Activated naive CD4-positive, alpha-beta T cell treated with anti-CD3 and anti-CD28 coated beads, Interleukin-2, amount 50 U/mL, for 24 hours (primary cell): ENCODE measurements at regions not wholly inside any gene's neighbourhood (a gene's known extent, or its start where the extent isn't known, plus 50 kb on each side); places are given as distances from the start of the nearest gene placed in this dataset.
A peak's percentile ranks its signal among the peaks of the same experiment; 100 is the strongest.

Source experiments
- H3K27ac Mint-ChIP-seq: one replicate; pipeline ENCODE4 v1.8.0; 2021; ENCODE audit warnings: mild to moderate bottlenecking, mixed read lengths
- H3K27me3 Mint-ChIP-seq: one replicate; pipeline ENCODE4 v1.8.0; 2021; ENCODE audit warnings: mixed read lengths
- H3K36me3 Mint-ChIP-seq: one replicate; pipeline ENCODE4 v1.8.0; 2021; ENCODE audit warnings: mixed read lengths
- H3K4me1 Mint-ChIP-seq: one replicate; pipeline ENCODE4 v1.8.0; 2021; ENCODE audit warnings: mixed read lengths
- H3K4me3 Mint-ChIP-seq: one replicate; pipeline ENCODE4 v1.8.0; 2021; ENCODE audit warnings: mild to moderate bottlenecking, mixed read lengths
- H3K9me3 Mint-ChIP-seq: one replicate; pipeline ENCODE4 v1.8.0; 2021; ENCODE audit warnings: mixed read lengths

DNA sequence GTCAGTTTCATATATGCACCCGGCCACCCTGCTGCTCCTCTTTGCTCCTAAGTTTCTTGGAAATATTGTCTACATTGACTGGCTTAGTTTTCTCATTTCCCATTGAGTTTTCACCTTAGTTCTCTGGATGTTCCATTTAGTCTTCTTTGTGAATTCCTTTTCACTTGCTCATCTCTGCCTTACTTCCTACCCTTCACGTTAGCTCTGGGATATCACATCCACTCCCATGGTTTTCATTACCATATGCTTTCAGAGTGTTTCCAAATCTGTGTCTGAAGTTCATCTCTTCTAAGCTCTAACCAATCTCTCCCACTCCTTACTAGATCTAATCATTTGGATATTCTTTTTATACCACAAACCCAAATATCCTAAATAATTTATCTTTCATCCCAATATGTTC lies 226.4 kb downstream of the FAM76B start:
- Mint-ChIP-seq H3K27ac (no peak overlapping the region), H3K36me3 (peaks cover 8% of the 10 kb centered on the region), H3K27me3 (no peaks in the 10 kb centered on the region), H3K4me1 (peaks cover 33% of the 10 kb centered on the region), H3K9me3 (peaks cover 7% of the 10 kb centered on the region), H3K4me3 (no peak overlapping the region)

DNA sequence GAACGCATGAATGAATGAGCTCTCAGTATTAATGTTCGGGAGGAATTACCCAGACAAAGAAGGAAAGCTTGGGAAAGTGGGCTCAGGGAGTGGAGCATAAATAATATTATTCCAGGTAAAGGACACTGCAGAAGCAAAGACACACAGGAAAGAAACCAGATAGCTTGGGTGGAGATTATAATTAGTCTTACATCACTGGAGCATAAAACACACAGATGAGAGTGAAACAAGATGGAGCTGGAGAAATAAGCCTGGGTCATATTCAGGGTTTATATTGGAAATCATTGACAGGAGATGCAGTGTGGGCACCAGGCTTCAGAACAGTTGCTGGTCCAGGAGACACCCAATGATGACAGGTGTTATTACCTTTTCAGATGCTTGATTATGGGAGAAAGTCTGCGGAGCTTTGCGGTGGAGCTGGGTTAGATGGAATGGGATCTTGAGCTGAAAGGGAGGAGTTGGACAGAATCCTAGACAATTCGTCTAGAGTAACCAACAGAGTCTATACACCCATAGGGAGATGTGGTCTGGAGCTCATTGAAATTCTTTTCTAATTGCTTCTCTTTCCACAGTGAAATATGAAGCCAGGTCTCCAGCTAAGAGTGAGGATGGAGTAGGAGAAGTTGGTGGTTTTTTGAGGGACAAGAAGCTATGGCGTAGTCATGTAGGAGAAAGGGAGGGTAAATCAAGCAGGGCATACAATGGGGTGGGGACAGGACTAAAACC lies 227.2 kb downstream of the FAM76B start:
- no peak overlapping the region for H3K27ac Mint-ChIP-seq
- H3K4me3 Mint-ChIP-seq, result no peak overlapping the region
- H3K4me1 Mint-ChIP-seq, result peaks cover 33% of the 10 kb centered on the region
- H3K27me3 Mint-ChIP-seq, result no peaks in the 10 kb centered on the region
- H3K36me3 Mint-ChIP-seq, result peaks cover 3% of the 10 kb centered on the region
- H3K9me3 Mint-ChIP-seq, result peaks cover 5% of the 10 kb centered on the region

DNA sequence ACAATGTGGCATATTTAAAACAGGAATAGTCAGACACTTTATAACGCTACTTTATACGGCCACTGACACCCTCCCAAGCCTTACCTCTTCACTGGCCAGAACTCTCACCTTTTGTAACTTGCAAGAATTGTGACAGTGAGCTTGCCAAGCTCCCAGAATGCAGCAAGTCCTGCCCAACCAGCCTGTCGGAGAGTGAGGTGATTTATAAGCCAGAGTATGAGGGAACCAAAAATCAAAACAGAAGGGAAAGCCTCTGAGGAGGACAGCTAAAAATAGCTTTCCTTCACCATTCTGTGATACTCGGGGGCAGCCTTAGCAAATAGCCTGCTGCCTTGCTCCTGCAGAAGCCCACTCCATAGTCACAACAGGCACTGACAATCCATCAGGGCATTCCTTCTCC lies 229.7 kb downstream of the FAM76B start:
- no peak overlapping the region for H3K27ac Mint-ChIP-seq
- H3K27me3 Mint-ChIP-seq, result no peaks in the 10 kb centered on the region
- H3K4me3 Mint-ChIP-seq, result no peak overlapping the region
- peaks cover 40% of the 10 kb centered on the region for H3K4me1 Mint-ChIP-seq
- H3K9me3 Mint-ChIP-seq, result peaks cover 9% of the 10 kb centered on the region
- peaks cover 3% of the 10 kb centered on the region for H3K36me3 Mint-ChIP-seq

DNA sequence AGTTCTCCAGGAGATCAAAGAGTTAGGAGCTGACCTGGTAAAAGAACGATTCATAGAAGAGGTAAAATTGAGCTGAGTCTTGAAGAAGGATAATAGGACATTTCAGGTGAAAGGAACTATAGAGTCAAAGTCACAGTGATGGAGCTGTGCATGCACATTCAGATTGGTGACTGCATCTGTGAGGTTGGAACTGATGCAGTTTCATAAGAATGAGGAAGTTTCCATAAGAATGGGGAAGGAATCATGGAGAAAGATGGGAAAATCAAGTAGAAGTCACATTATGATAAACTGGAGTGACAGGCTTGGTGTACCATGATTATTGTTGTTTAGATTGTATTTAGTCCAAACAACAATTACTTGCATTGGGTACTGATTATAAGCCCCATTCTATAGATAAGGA lies 232.2 kb downstream of the FAM76B start:
- H3K36me3 Mint-ChIP-seq, result peaks cover 3% of the 10 kb centered on the region
- H3K27me3 Mint-ChIP-seq, result no peaks in the 10 kb centered on the region
- H3K9me3 Mint-ChIP-seq, result peaks cover 9% of the 10 kb centered on the region
- peak overlapping the region; percentile 16 for H3K4me3 Mint-ChIP-seq
- H3K4me1 Mint-ChIP-seq, result peaks cover 39% of the 10 kb centered on the region
- H3K27ac Mint-ChIP-seq, result peak overlapping the region; percentile 92

DNA sequence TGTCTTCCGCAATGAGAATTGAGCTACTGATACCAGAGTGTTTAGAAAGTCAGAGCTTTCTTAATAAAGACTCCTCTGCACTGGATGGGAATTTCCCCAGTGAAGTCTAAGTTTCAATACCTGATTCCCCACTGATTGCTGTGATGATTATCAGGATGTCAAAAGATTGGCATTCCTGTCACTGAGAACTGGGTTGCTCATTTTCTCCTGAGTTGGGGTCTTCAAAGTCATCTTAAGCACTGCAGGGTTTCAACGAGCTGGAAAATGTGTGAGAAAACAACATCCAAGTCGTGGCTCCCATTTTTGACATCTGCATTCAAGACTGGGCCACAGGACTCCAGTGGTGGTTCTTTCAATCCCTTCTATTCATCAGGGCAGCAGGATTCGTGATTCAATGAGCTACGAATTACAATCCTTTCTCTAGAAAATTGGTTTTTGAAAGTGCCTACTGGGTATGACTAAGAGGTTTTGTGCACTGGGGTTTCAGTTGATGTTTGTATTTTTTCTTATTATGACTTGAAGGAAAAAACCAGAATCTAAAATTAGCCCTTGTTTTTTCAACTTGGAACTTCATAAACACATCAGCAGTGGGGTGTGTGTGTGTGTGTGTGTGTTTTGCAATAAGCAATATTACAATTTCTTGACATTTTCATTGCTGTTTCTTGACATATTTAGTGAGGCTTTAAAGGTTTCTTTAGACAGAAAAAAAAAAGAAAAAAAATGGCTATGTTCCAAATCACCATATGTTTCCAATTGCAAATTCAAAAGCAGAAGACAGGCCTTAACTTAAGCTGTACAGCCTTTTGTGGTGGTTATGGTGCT lies 233.0 kb downstream of the FAM76B start:
- peak overlapping the region; percentile 58 for H3K4me3 Mint-ChIP-seq

DNA sequence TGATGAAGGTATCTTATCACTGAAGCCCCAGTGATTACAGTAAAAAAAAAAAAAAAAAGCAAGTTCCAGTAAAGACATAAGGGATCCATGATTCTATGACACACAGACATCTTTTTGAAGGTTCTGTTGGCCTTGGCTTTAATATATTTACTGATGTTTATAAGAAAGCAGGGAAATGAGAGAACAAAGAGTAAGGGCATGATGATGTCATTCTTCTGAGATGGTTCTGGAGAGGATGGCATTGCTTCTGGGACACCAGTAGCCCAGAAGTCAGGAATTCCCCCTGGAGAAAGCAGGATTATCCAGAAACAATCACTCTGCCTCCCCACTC lies 233.6 kb downstream of the FAM76B start:
- H3K27ac Mint-ChIP-seq, result peak overlapping the region; percentile 92
- H3K27me3 Mint-ChIP-seq, result no peaks in the 10 kb centered on the region
- peaks cover 39% of the 10 kb centered on the region for H3K4me1 Mint-ChIP-seq
- H3K36me3 Mint-ChIP-seq, result peaks cover 3% of the 10 kb centered on the region
- no peak overlapping the region for H3K4me3 Mint-ChIP-seq
- peaks cover 9% of the 10 kb centered on the region for H3K9me3 Mint-ChIP-seq

More for the DNA sequence above, 233.0 kb downstream of the FAM76B start:
- Mint-ChIP-seq H3K27ac (peak overlapping the region; percentile 92), H3K27me3 (no peaks in the 10 kb centered on the region), H3K9me3 (peaks cover 9% of the 10 kb centered on the region), H3K36me3 (peaks cover 3% of the 10 kb centered on the region), H3K4me1 (peaks cover 39% of the 10 kb centered on the region)

DNA sequence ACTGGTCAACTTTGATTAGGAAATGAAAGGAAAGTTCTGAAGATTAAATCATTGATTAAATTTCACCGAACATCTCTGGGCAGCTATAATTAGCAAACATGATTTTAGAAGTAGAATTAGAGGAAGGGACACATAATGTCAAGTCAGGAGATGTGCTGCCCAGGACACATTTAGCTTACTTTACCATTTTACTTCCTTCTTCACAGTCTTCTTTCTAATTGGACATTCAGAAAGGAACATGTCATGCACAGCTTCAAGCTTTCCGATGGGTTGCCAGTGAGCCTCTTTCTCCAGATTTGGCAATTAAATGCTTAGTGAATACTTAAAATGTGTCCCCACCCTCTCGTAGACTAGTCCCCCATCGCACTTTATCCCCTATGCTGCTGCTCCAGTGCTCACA lies 234.7 kb downstream of the FAM76B start:
- H3K9me3 Mint-ChIP-seq, result peaks cover 9% of the 10 kb centered on the region
- H3K4me1 Mint-ChIP-seq, result peaks cover 42% of the 10 kb centered on the region
- H3K4me3 Mint-ChIP-seq, result no peak overlapping the region
- no peaks in the 10 kb centered on the region for H3K27me3 Mint-ChIP-seq
- H3K27ac Mint-ChIP-seq, result peak overlapping the region; percentile 82
- H3K36me3 Mint-ChIP-seq, result peaks cover 4% of the 10 kb centered on the region

DNA sequence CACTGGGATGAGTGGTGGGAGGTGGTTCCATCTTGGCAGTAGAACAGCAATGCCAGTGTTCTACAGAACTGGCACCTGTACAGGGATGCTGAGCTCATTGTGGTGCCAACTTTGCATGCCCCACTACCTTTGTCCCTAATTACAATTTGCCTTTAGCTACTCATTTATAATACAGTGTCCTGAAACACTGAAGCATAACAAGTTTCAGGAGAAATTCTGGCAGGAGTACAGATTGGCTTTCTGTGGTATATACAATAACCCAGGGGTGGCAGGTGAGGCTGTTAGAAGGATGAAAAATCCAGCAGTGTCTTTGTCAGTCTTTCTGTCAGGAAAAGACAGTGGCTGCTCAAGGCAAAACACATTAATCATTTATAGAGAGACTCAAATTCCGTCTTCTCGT lies 240.3 kb downstream of the FAM76B start:
- Mint-ChIP-seq H3K4me1 (peaks cover 71% of the 10 kb centered on the region), H3K4me3 (no peak overlapping the region), H3K36me3 (peaks cover 2% of the 10 kb centered on the region), H3K27ac (no peak overlapping the region), H3K9me3 (no peaks in the 10 kb centered on the region), H3K27me3 (no peaks in the 10 kb centered on the region)

DNA sequence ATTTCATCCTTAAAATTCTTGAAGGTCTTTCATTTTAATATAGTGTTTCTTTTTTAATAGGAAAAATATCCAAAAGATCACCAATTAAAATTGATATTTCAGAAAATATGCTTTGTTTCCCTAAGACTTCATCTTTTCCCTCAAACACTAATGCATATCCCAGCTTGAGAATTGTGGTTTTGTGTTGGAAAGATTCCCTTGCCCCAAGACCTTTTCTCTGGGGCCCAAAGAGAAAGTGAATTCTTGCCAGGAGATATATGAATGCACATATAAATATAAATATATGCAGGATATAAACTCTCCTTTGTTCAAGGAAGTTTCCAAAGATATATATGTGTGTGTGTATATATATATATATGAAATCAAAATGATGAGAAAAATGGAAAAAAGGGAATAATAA lies 241.2 kb downstream of the FAM76B start:
- H3K27me3 Mint-ChIP-seq, result no peaks in the 10 kb centered on the region
- no peak overlapping the region for H3K27ac Mint-ChIP-seq
- no peak overlapping the region for H3K4me3 Mint-ChIP-seq
- peaks cover 68% of the 10 kb centered on the region for H3K4me1 Mint-ChIP-seq
- peaks cover 2% of the 10 kb centered on the region for H3K36me3 Mint-ChIP-seq
- H3K9me3 Mint-ChIP-seq, result no peaks in the 10 kb centered on the region

DNA sequence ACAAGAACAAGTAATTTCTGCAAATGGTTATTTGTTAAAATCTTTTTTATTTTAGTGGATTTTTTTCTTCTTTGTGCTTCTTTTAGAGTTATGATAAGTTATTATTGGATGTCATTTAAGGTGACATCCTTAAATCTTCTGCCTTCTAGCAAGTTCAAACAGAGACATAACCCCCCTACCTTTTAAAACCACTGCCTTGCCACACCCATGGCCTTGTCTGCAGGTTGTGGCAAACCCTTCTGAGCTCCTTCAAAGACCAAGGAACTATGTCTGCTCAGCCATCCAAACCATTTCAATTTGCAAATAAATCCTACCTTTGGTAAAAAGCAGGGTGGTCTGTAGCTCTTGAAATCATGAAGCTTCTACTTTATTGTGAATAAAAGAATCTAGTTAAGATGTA lies 241.6 kb downstream of the FAM76B start:
- peak overlapping the region; percentile 20 for H3K27ac Mint-ChIP-seq
- peaks cover 68% of the 10 kb centered on the region for H3K4me1 Mint-ChIP-seq
- H3K9me3 Mint-ChIP-seq, result no peaks in the 10 kb centered on the region
- no peaks in the 10 kb centered on the region for H3K27me3 Mint-ChIP-seq
- H3K4me3 Mint-ChIP-seq, result peak overlapping the region; percentile 20
- H3K36me3 Mint-ChIP-seq, result peaks cover 2% of the 10 kb centered on the region

DNA sequence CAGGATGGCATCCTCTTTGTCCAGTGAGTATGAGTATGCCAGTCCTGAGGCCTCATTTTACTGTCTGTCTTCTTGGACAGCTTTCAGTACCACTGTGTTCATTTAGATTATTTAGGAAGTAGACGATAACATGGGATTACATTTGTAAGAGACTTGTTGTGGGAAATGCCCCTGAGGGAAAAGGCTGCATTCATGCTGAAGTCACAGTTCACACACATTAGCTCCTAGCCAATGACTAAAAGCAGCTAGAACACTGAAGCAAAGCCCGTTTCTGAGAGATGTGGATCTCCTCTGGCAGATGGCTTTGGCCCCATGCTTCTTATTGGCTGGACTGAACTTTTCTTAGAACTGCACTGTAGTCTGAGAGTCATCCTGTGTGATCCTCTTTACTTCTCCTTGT lies 242.4 kb downstream of the FAM76B start:
- Mint-ChIP-seq H3K4me3 (no peak overlapping the region), H3K36me3 (peaks cover 2% of the 10 kb centered on the region), H3K27me3 (no peaks in the 10 kb centered on the region), H3K4me1 (peaks cover 63% of the 10 kb centered on the region), H3K9me3 (no peaks in the 10 kb centered on the region), H3K27ac (no peak overlapping the region)

DNA sequence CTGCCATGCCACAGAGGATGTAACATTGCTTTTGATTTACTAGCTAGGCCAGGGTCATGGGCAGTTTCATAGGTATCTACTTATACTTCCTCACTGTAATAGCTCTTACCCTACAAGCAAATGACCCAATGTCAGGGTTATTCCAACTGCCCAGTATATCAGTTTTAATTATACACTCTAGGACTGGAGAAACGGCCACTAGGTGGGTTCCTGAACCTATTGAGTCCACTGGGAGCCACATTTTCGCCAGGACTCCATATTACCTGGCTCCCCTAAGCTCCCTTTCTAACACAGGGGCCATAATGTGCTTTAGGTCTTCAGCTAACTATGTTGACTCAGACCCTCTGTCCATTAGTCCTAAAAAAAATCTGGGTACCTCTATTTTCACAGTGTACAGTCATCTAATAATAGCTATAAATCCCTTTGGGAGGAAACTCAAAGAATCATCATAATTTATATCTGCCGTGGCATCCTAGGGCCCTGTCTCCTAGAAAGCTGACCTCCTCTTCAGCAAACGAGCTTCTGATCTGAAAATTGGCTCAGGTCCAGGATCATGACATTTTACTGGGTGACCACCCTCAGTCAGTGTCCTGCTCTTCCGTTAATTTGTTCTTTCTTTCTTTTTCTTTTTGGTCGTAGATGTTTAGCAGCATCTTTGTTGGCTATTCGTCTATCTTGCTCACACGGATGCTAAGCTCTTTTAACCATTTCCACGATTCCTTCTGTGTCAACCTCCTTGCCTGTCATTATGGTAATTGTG lies 244.3 kb downstream of the FAM76B start:
- Mint-ChIP-seq H3K27me3 (no peaks in the 10 kb centered on the region), H3K27ac (no peak overlapping the region), H3K4me1 (peaks cover 63% of the 10 kb centered on the region), H3K9me3 (peaks cover 5% of the 10 kb centered on the region), H3K4me3 (no peak overlapping the region), H3K36me3 (peaks cover 2% of the 10 kb centered on the region)

DNA sequence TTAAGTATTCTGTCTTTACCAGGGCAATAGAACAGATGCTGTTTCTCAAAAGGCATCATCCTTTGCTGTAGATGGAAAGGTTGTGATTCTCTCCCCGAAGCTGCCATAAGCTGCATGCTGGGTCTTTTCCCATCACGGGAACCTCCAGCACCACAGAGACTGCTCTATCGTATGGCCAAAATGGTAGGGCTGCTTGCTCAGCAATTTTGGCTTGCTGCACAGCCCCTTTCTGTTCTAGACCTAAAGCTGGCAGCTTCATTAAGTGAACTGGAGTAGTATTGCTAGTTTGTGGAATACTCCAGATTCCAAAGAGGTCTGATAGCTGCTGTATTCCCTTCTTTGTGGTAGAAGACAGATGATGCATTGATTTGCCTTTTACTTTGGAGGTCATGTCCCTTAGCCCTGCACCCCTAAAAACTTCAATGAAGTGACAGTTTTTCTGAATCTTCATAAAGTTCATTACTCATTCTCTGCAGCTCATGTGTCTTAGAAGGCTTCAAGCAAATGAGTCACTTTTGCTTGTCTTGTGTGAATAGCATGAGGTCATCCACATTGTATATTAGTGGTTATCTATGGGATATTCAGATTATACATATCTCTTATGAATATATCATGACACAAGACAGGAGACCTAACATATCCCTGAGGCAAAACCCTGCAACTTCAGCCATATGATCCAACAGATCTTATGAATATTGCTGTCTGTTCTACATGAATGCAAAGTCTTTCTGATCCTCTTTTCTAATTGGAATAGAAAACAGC lies 245.3 kb downstream of the FAM76B start:
- H3K36me3 Mint-ChIP-seq, result no peaks in the 10 kb centered on the region
- peaks cover 54% of the 10 kb centered on the region for H3K4me1 Mint-ChIP-seq
- H3K9me3 Mint-ChIP-seq, result peaks cover 5% of the 10 kb centered on the region
- no peak overlapping the region for H3K27ac Mint-ChIP-seq
- no peaks in the 10 kb centered on the region for H3K27me3 Mint-ChIP-seq
- H3K4me3 Mint-ChIP-seq, result no peak overlapping the region

DNA sequence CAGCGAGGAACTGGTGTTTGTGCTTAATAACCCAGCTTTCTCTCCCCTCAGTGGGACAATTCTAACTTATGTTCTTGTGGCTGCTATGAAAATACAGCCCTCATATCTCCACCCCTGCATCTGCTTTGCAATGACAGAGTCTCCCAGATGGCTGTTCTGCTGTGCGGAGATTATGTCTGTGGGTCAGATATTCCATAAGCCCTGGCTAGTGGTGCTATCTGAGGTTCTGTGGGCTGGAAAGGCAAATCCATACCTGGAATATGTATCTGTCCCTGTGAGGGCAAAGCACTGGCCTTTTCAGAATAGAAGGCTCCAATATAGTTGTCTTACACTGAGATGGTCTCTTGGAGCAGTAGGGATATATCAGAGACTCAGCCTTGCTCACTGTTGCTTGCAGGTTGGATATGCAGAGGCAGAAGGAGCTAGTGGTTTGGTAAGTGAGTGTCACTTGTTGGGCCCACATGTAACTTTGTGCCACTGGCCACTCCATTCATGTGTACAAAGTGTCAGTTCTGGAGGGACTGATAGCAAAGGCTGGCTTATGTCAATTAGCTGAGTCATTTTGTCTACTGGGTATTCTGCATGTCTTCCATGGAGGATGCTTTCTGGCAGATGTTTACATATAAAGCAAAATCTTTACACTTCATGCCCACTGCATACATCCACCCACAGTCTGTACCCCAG lies 246.6 kb downstream of the FAM76B start:
- H3K27ac Mint-ChIP-seq, result no peak overlapping the region
- H3K9me3 Mint-ChIP-seq, result peaks cover 5% of the 10 kb centered on the region
- no peak overlapping the region for H3K4me3 Mint-ChIP-seq
- H3K4me1 Mint-ChIP-seq, result peaks cover 46% of the 10 kb centered on the region
- H3K27me3 Mint-ChIP-seq, result no peaks in the 10 kb centered on the region
- H3K36me3 Mint-ChIP-seq, result no peaks in the 10 kb centered on the region

DNA sequence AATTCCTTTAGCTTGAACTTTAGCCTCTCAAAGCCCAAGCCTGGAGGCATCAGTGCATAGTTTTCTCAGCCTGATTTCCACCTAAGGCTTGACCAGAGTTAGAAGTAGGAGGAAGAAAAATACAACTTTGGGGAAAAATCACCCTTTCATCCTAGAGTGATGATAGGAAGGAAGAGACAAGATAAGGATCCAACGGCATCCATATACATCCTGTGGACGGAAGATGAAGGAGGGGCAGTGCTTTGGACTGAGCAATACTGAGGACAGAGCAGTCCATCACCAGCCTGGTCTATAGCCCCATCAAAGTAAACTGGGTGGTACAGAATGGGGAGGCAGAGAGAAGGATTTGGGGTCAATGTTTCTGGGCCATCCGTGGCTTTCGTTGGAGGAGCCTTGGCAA lies 247.9 kb downstream of the FAM76B start:
- H3K9me3 Mint-ChIP-seq, result peaks cover 5% of the 10 kb centered on the region
- H3K4me3 Mint-ChIP-seq, result no peak overlapping the region
- peaks cover 33% of the 10 kb centered on the region for H3K4me1 Mint-ChIP-seq
- no peaks in the 10 kb centered on the region for H3K27me3 Mint-ChIP-seq
- H3K27ac Mint-ChIP-seq, result no peak overlapping the region
- H3K36me3 Mint-ChIP-seq, result no peaks in the 10 kb centered on the region
